GM23338 (cell line): ENCODE measurements at regions not wholly inside any gene's neighbourhood (a gene's known extent, or its start where the extent isn't known, plus 50 kb on each side); places are given as distances from the start of the nearest gene placed in this dataset.

Source experiments
- NANOG ChIP-seq: IDR thresholded peaks from 2 replicates; pipeline ENCODE4 v1.6.1; 2016; ENCODE audit warnings: antibody characterized with exemption, borderline replicate concordance
- POLR2AphosphoS5 ChIP-seq: IDR thresholded peaks from 2 replicates; pipeline ENCODE4 v1.6.1; 2016; ENCODE audit warnings: antibody characterized with exemption, low read depth
- REST ChIP-seq: IDR thresholded peaks from one replicate; pipeline ENCODE4 v1.6.1; 2018; ENCODE audit warnings: antibody characterized with exemption; ENCODE audit not compliant: unreplicated experiment
- STAT1 ChIP-seq: IDR thresholded peaks from one replicate; pipeline ENCODE4 v1.6.1; 2016; ENCODE audit warnings: antibody characterized with exemption; ENCODE audit not compliant: unreplicated experiment
- ZNF462 ChIP-seq: fragments of 250-450 bp; sonication (Bioruptor Pico); IDR thresholded peaks from 2 replicates; pipeline ENCODE4 v1.5.0; 2020; ENCODE audit warnings: mild to moderate bottlenecking, moderate library complexity
- TF ChIP-seq, protein P1 (sequence below): IDR thresholded peaks from 2 replicates; pipeline ENCODE4 v1.6.1; 2016; ENCODE audit warnings: antibody characterized with exemption

- TF ChIP-seq ZNF462 (CRISPR knock-in tag) (no peak), POLR2AphosphoS5 (no peak), REST (no peak), STAT1 (no peak), NANOG (no peak)
- TF ChIP-seq, protein P1, sequence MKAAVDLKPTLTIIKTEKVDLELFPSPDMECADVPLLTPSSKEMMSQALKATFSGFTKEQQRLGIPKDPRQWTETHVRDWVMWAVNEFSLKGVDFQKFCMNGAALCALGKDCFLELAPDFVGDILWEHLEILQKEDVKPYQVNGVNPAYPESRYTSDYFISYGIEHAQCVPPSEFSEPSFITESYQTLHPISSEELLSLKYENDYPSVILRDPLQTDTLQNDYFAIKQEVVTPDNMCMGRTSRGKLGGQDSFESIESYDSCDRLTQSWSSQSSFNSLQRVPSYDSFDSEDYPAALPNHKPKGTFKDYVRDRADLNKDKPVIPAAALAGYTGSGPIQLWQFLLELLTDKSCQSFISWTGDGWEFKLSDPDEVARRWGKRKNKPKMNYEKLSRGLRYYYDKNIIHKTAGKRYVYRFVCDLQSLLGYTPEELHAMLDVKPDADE, result no peak
These were observed 128.9 kb upstream of the FAM78B start (continued) for GRCh38 chr1:166295656-166296055.
